GOT3 (cell line): ENCODE measurements at regions not wholly inside any gene's neighbourhood (a gene's known extent, or its start where the extent isn't known, plus 50 kb on each side); places are given as distances from the start of the nearest gene placed in this dataset.

ENCODE experiments used
- DNase-seq: peaks from one replicate; lab custom pipeline; 2025; ENCODE audit warnings: mixed read lengths; lab: John Stamatoyannopoulos, UW

DNA sequence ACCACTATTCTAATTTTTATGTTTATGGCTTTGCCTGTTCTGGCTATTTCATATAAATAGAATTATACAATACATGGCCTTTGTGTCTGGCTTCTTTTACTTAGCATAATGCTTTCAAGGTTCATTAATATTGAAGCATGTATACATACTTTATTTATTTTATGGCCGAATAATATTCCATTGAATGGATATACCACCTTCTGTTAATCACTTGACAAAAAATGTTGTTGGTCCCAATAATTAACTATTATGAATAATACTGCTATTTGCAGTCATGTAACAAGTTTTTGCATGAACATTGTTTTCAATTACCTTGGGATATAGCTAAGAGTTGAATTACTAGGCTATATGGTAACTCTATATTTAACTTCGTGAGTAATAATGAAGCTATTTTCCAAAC, 767.5 kb downstream of the INHBA start:
- DNase-seq: no peak

DNA sequence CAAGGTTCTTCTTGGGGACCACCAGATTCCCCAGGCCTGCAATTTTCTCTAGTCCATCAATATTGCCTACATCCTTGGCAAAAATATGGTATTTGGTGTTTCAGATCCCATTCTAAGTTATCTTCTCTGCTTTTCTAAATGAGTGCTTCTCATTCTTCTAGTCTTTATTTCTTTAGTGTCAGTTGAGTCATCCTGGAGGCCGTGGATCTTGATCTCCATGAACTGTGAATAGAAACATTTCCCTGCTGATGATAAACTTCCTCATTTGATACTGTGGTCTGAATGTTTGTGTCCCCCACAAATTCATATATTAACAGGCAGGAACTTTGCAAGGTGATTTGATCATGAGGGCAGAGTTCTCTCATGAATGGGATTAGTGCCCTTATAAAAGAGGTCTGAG, 779.3 kb downstream of the INHBA start:
- DNase-seq: no peak

DNA sequence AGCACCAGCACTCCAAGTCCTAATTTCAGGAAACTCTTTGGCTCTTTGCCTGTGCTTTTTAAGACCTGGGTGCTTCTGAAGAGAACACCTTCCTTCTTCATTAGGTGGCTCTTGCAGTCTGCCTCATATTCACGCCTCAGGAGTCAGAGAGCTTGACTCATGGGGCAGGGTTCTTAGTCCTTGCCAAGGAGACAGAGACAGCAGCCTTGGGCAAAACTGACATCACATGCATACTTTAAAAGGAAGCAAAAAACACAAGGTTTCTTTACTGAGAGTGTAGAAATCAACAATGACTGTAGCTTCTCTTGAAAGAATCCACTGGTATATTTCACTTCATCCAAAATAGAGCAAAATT, 780.6 kb downstream of the INHBA start:
- no peak for DNase-seq

DNA sequence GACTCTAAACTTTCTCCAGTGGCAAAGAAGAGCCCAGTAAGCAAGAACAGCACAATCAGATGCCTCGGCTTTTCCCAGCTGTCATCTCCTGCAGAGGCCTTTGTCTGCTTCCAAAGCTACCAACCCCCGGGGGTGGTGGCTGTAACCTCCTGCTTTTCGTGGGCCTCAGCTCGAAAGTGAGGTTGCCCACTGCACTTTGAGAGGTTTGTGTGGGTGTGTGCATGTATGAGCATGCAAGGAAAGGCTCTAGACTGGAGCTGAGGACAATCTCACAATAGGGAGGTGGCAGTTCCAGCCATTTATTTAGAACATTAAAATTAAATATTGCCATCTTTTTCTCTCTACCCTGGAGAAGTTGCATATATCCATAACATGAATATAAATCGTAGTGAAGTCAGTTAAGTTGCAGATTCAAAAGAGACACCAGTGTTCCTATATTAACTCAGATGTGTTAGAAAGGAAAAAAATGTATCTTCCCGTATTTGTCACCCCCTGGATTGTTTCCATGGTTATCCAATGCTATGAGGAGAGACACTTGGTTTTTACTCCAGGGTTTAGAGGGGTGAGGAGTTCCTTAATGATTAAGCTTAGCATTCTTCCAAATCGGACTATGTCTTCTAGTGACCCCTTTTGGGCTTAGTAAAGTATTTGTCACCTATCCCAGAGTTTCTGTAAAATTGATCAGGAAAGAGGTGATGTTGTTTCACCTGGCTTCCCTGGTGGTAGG, 781.1 kb downstream of the INHBA start:
- no peak for DNase-seq

DNA sequence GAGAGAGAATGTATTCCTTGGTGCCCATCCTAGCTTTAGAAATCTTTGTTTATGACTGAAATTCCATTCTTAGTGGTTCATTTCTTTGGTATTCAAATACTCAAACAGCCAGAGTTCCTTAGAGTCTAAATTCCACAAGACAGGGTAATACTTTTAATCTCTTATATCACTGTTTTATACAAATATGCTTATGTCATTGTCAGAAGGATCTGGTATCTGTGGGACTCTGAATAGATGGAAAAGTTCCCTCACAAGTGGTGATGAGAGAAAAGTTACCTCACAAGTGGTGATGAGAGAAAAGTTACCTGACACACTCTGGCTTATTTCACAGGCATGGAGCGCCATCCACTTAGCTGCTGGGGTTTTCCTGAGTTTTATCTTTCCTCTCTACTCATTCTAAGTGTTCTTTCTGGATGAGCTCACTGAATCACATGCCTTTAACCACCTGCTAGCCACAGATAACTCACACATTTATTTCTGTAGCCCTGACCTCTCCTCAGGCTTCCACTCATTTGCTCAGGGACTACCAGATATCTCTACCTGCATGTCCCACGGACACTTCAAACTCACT, 784.0 kb downstream of the SUGCT start:
- no peak for DNase-seq

DNA sequence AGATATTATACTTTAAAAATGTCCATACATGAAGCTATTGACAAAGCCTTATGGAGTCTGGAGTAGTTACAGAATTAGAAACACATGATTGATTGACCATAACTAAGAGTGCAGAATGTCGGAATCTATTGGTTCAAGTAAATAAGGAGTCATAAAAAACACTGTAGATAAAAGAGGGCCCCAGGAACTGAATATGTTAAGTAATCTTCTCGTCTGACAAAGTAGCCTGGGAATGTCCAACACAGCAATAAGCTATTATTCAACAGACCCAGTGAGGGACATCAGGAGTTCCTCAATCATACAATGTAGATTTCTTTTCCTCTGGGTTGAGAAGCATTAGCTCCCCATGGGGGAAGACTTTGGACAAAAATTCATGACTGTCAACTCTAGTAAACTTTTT, 782.0 kb downstream of the SUGCT start:
- no peak for DNase-seq

DNA sequence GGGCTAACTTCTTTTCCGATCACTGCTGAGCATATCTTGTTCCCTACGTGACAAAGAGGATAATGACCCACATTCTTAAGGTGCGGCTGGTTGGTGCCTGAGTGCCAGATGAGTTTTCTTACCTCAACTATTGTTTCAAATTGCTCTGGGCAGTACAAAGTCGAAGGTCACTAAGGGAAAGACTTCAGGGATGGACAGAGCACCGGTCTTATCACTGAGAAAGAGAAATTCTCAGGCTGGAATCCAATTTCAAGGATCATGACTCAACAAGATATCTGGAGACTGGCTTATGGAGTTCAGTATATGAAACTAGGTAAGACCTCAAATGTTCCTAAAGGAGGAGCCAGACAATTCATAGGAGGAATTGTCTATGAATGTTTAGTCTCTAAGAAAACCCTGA, 780.3 kb downstream of the SUGCT start:
- DNase-seq: no peak
